ENCODE measurements at regions not wholly inside any gene's neighbourhood (a gene's known extent, or its start where the extent isn't known, plus 50 kb on each side); places are given as distances from the start of the nearest gene placed in this dataset.

- CTCF ChIA-PET (ENCODE audit: low intra/inter-chr PET ratio), result no interaction called here
- in situ Hi-C loops (cut with MboI) (no loop called here), intact Hi-C loops (cut with micrococcal nuclease) (no loop called here)
- no peak overlapping the region for H3K4me2 ChIP-seq (ENCODE audit: insufficient read depth, low read length)
- no peaks in the 10 kb centered on the region for H3K79me2 ChIP-seq (ENCODE audit: control insufficient read depth, insufficient read depth, low read length)
- no peak overlapping the region for H2AFZ ChIP-seq (ENCODE audit: low read depth, low read length)
- H3K9me3 ChIP-seq (replicated peaks; ENCODE audit: control insufficient read depth, insufficient read depth, low read depth, low read length), result no peaks in the 10 kb centered on the region
- H3K9ac ChIP-seq (ENCODE audit: insufficient read depth in 1 of 2, low read depth in 2 of 2, low read length in 2 of 2), result no peak overlapping the region
- no peaks in the 10 kb centered on the region for H3K36me3 ChIP-seq (ENCODE audit: control insufficient read depth, insufficient read depth, low read length)
- FAIRE-seq, result no peak
- POLR2A ChIA-PET, result no interaction called here
- ATAC-seq, result no peak
- no peak for DNase-seq (ENCODE audit: extremely low read depth in 1 of 4, low spot score in 3 of 4)
- no peak overlapping the region for H3K27ac ChIP-seq (ENCODE audit: extremely low read depth, low read depth, low read length)
- H3K27me3 ChIP-seq (ENCODE audit: control insufficient read depth in 2 of 2, insufficient read depth in 2 of 2, low read length in 2 of 2), result no peaks in the 10 kb centered on the region
- H4K20me1 ChIP-seq (replicated peaks; ENCODE audit: control insufficient read depth, insufficient read depth, low read length), result no peaks in the 10 kb centered on the region
- H3K4me3 ChIP-seq, result no peak overlapping the region
- no peaks in the 10 kb centered on the region for H3K9me1 ChIP-seq (ENCODE audit: control insufficient read depth, insufficient read depth, low read length)
- no TSS peak for BruUV-seq (replicated peaks)
- no peak for TF ChIP-seq RBM25 (IDR thresholded peaks at IDR 0.05; ENCODE audit: low read depth, low read length, severe bottlenecking)
- TF ChIP-seq HDAC8 (tag; IDR thresholded peaks at IDR 0.05), result no peak
- no peak for TF ChIP-seq ZNF586 (CRISPR knock-in tag; conservative IDR thresholded peaks at IDR 0.05)
- no peak for TF ChIP-seq JUND (IDR thresholded peaks at IDR 0.05; ENCODE audit: borderline replicate concordance, low read depth, low read length)
- no peak for TF ChIP-seq JUND (tag; IDR thresholded peaks at IDR 0.05; ENCODE audit: borderline replicate concordance, low read depth, low read length)
- no peak for TF ChIP-seq TEAD2 (tag; IDR thresholded peaks at IDR 0.05)
- TF ChIP-seq SETDB1 (IDR thresholded peaks at IDR 0.05; ENCODE audit: low read length), result no peak
- no peak for TF ChIP-seq CBFB (CRISPR knock-in tag; IDR thresholded peaks at IDR 0.05)
- WGBS (ENCODE audit: insufficient coverage, low coverage, missing lambda C conversion rate), result 0% methylated on average over 6 of the region's 7 CpGs
- H3K4me1 ChIP-seq (replicated peaks in 1 of 2; ENCODE audit: control insufficient read depth in 2 of 2, insufficient read depth in 2 of 2, low read length in 2 of 2), result no peaks in the 10 kb centered on the region
Observed at GRCh38 chr9:81116340-81117137, 572.8 kb downstream of the TLE1 start.
